H1 (cell line): ENCODE measurements at regions not wholly inside any gene's neighbourhood (a gene's known extent, or its start where the extent isn't known, plus 50 kb on each side); places are given as distances from the start of the nearest gene placed in this dataset.

Experiments used
- CTCF ChIA-PET: fragments of 300-600 bp; sonication (Branson Sonifier 250); formaldehyde crosslinking; loops from one replicate; lab custom pipeline; 2021; ENCODE audit not compliant: partially characterized antibody; lab: Charles Lee
- POLR2A ChIA-PET: fragments of 300-600 bp; sonication (Branson Sonifier 250); formaldehyde crosslinking; loops from one replicate; lab custom pipeline; 2021; ENCODE audit warnings: inconsistent platforms; ENCODE audit not compliant: partially characterized antibody; lab: Charles Lee
- DNase-seq, 2 experiments: peaks; one replicate each; pipeline versions ENCODE4 v3.0.0 to v3.0.0-alpha.2; 2010 to 2022; ENCODE audit warnings: low spot score in 2 of 2, low read depth in 1 of 2, mixed read lengths in 1 of 2
- FAIRE-seq: peaks from 2 replicates; lab custom pipeline; 2011; peaks lifted over from hg19 to GRCh38; lab: Jason Lieb, UNC
- H2AFZ ChIP-seq: 2 replicates; pipeline ENCODE4 v1.8.1; 2012; ENCODE audit warnings: low read length, inconsistent platforms
- H2AK5ac ChIP-seq: 2 replicates; pipeline ENCODE4 v1.6.1; 2013; ENCODE audit warnings: low read depth, low read length
- H2BK120ac ChIP-seq: replicated peaks from 2 replicates; pipeline ENCODE3; 2013; ENCODE audit warnings: low read depth, low read length, inconsistent platforms
- H2BK12ac ChIP-seq: 2 replicates; pipeline ENCODE4 v1.6.1; 2013; ENCODE audit warnings: low read depth, low read length
- H2BK15ac ChIP-seq: 2 replicates; pipeline ENCODE4 v1.6.1; 2013; ENCODE audit warnings: low read length
- H2BK20ac ChIP-seq: 2 replicates; pipeline ENCODE4 v1.6.1; 2013; ENCODE audit warnings: low read length
- H2BK5ac ChIP-seq: 2 replicates; pipeline ENCODE4 v1.6.1; 2013; ENCODE audit warnings: low read depth, low read length
- H3K14ac ChIP-seq: 2 replicates; pipeline ENCODE4 v1.6.1; 2013; ENCODE audit warnings: inconsistent platforms; ENCODE audit not compliant: insufficient read length
- H3K18ac ChIP-seq: 2 replicates; pipeline ENCODE4 v1.6.1; 2013; ENCODE audit warnings: low read length; ENCODE audit errors: extremely low read depth
- H3K23ac ChIP-seq: 2 replicates; pipeline ENCODE4 v1.6.1; 2013; ENCODE audit warnings: inconsistent platforms; ENCODE audit not compliant: insufficient read length
- H3K23me2 ChIP-seq: 2 replicates; pipeline ENCODE4 v1.6.1; 2013; ENCODE audit warnings: low read depth, low read length
- H3K27ac ChIP-seq: 2 replicates; pipeline ENCODE4 v1.6.1; 2011; ENCODE audit warnings: low read depth, low read length, inconsistent platforms
- H3K27me3 ChIP-seq, 4 experiments: replicated peaks in 1 of 4; 1 replicate in 1 of 4; 2 replicates in 3 of 4; pipeline versions ENCODE4 v1.6.1 to v1.8.1; 2011 to 2013; ENCODE audit warnings: low read length in 3 of 4, mild to moderate bottlenecking in 3 of 4, inconsistent platforms in 2 of 4, mixed read lengths in 2 of 4, moderate library complexity in 1 of 4; ENCODE audit not compliant: control insufficient read depth in 3 of 4, insufficient read depth in 3 of 4; ENCODE audit errors: extremely low read depth in 1 of 4
- H3K36me3 ChIP-seq, 4 experiments: 2 replicates each; pipeline versions ENCODE4 v1.6.1 to v1.8.1; 2011 to 2013; ENCODE audit warnings: mild to moderate bottlenecking in 4 of 4, low read length in 3 of 4, moderate library complexity in 2 of 4, control low read depth in 1 of 4, inconsistent platforms in 1 of 4; ENCODE audit not compliant: insufficient read depth in 4 of 4, control insufficient read depth in 2 of 4
- H3K4ac ChIP-seq: replicated peaks from 2 replicates; pipeline ENCODE3; 2013; ENCODE audit warnings: low read length, low read depth, mixed read lengths, inconsistent platforms; ENCODE audit not compliant: insufficient read length
- H3K4me1 ChIP-seq, 4 experiments: replicated peaks in 1 of 4; 1 replicate in 1 of 4; 2 replicates in 3 of 4; pipeline versions ENCODE4 v1.6.1 to v1.8.1; 2011 to 2013; ENCODE audit warnings: low read length in 3 of 4, inconsistent platforms in 2 of 4, mixed read lengths in 1 of 4; ENCODE audit not compliant: insufficient read depth in 4 of 4, control insufficient read depth in 3 of 4
- H3K4me2 ChIP-seq, 2 experiments: 2 replicates each; pipeline versions ENCODE4 v1.6.1 to v1.8.1; 2011 to 2013; ENCODE audit warnings: low read depth in 2 of 2, low read length in 2 of 2, control low read depth in 1 of 2, inconsistent platforms in 1 of 2, mild to moderate bottlenecking in 1 of 2; ENCODE audit not compliant: insufficient read depth in 1 of 2
- H3K4me3 ChIP-seq, 4 experiments: fragments of 200-600, 300-600 bp in 1 of 4; sonication (generic), shearing (Covaris generic), sonication (Bioruptor Twin) in 1 of 4; 2 replicates each; pipeline versions ENCODE4 v1.5.1 to v1.8.1; 2011 to 2016; ENCODE audit warnings: low read length in 4 of 4, low read depth in 3 of 4, control low read depth in 2 of 4, inconsistent platforms in 2 of 4, mild to moderate bottlenecking in 2 of 4, mixed read lengths in 1 of 4, moderate library complexity in 1 of 4; ENCODE audit not compliant: insufficient read depth in 2 of 4; ENCODE audit errors: extremely low read depth in 1 of 4
- H3K56ac ChIP-seq: replicated peaks from 2 replicates; pipeline ENCODE3; 2013; ENCODE audit warnings: low read depth, mild to moderate bottlenecking, mixed read lengths, low read length, inconsistent platforms; ENCODE audit not compliant: insufficient read length
- H3K79me1 ChIP-seq: 2 replicates; pipeline ENCODE4 v1.6.1; 2013; ENCODE audit warnings: low read depth, low read length, control low read depth
- H3K79me2 ChIP-seq, 2 experiments: 2 replicates each; pipeline versions ENCODE4 v1.6.1 to v1.8.1; 2012 to 2013; ENCODE audit warnings: low read length in 2 of 2, mild to moderate bottlenecking in 2 of 2, inconsistent platforms in 1 of 2; ENCODE audit not compliant: insufficient read depth in 2 of 2, control insufficient read depth in 1 of 2
- H3K9ac ChIP-seq, 4 experiments: replicated peaks in 1 of 4; 1 replicate in 1 of 4; 2 replicates in 3 of 4; pipeline versions ENCODE4 v1.6.1 to v1.8.1; 2011 to 2013; ENCODE audit warnings: low read depth in 3 of 4, low read length in 3 of 4, control low read depth in 2 of 4, mild to moderate bottlenecking in 2 of 4, moderate library complexity in 2 of 4, inconsistent platforms in 1 of 4; ENCODE audit errors: extremely low read depth in 1 of 4
- H3K9me3 ChIP-seq, 2 experiments: 2 replicates each; pipeline versions ENCODE4 v1.6.1 to v1.8.1; 2012 to 2013; ENCODE audit warnings: mild to moderate bottlenecking in 2 of 2, moderate library complexity in 2 of 2, control low read depth in 1 of 2, inconsistent platforms in 1 of 2, low read depth in 1 of 2, low read length in 1 of 2, mixed read lengths in 1 of 2; ENCODE audit not compliant: insufficient read depth in 2 of 2
- H4K20me1 ChIP-seq, 2 experiments: replicated peaks in 1 of 2; 2 replicates each; pipeline versions ENCODE3 to v1.8.1; 2011 to 2013; ENCODE audit warnings: inconsistent platforms in 2 of 2, low read length in 2 of 2, mild to moderate bottlenecking in 1 of 2; ENCODE audit not compliant: insufficient read depth in 2 of 2, control insufficient read depth in 1 of 2
- H4K5ac ChIP-seq: 2 replicates; pipeline ENCODE4 v1.6.1; 2013; ENCODE audit warnings: low read length, low read depth, mixed read lengths, inconsistent platforms; ENCODE audit not compliant: insufficient read length
- H4K8ac ChIP-seq: 2 replicates; pipeline ENCODE4 v1.8.0; 2013; ENCODE audit warnings: mild to moderate bottlenecking, moderate library complexity, low read length, inconsistent platforms; ENCODE audit not compliant: insufficient read depth; ENCODE audit errors: extremely low read depth
- H4K91ac ChIP-seq: replicated peaks from 2 replicates; pipeline ENCODE3; 2013; ENCODE audit warnings: low read length, mixed read lengths, inconsistent platforms; ENCODE audit not compliant: insufficient read length
- CEBPB ChIP-seq: IDR thresholded peaks from 2 replicates; pipeline ENCODE4 v1.6.1; 2012; ENCODE audit warnings: low read depth, low read length
- CHD2 ChIP-seq: IDR thresholded peaks from 2 replicates; pipeline ENCODE4 v1.6.1; 2012; ENCODE audit warnings: low read length, improper control_type of control experiment
- EGR1 ChIP-seq: IDR thresholded peaks from 2 replicates; pipeline ENCODE4 v1.6.1; 2011; ENCODE audit warnings: low read depth, low read length, borderline replicate concordance
- GABPA ChIP-seq: IDR thresholded peaks from 2 replicates; pipeline ENCODE4 v1.6.1; 2011; ENCODE audit warnings: mild to moderate bottlenecking, low read length, moderate library complexity, borderline replicate concordance; ENCODE audit not compliant: insufficient read depth
- HDAC6 ChIP-seq: IDR thresholded peaks from one replicate; pipeline ENCODE4 v1.7.1; 2012; ENCODE audit warnings: low read depth, mild to moderate bottlenecking, inconsistent platforms, low read length, moderate library complexity
- NANOG ChIP-seq: IDR thresholded peaks from 2 replicates; pipeline ENCODE4 v1.6.1; 2011; ENCODE audit warnings: low read length, low read depth, mild to moderate bottlenecking, inconsistent platforms; ENCODE audit not compliant: insufficient read depth, poor library complexity, severe bottlenecking
- SAP30 ChIP-seq: fragments of 300-600 bp; sonication (generic); IDR thresholded peaks from 2 replicates; pipeline ENCODE4 v1.7.1; 2012; ENCODE audit warnings: low read length, moderate library complexity, mild to moderate bottlenecking, inconsistent platforms; ENCODE audit not compliant: insufficient read depth, insufficient replicate concordance
- SIRT6 ChIP-seq: IDR thresholded peaks from one replicate; pipeline ENCODE4 v1.7.1; 2012; ENCODE audit warnings: low read length, inconsistent platforms
- SP2 ChIP-seq: IDR thresholded peaks from 2 replicates; pipeline ENCODE4 v1.6.1; 2012; ENCODE audit warnings: mild to moderate bottlenecking, low read length, inconsistent platforms
- SP4 ChIP-seq: IDR thresholded peaks from 2 replicates; pipeline ENCODE4 v1.6.1; 2012; ENCODE audit warnings: low read length, inconsistent platforms
- TAF1 ChIP-seq: IDR thresholded peaks from 2 replicates; pipeline ENCODE4 v1.6.1; 2011; ENCODE audit warnings: mild to moderate bottlenecking, low read depth, low read length
- YY1 ChIP-seq: IDR thresholded peaks from 2 replicates; pipeline ENCODE4 v1.6.1; 2011; ENCODE audit warnings: low read depth, mild to moderate bottlenecking, low read length
- WGBS, 2 experiments: shearing (Covaris generic) in 1 of 2; methylation state at CpG; one replicate each; pipeline versions ENCODE4 v1.1.6 to v1.1.7; 2013 to 2015; ENCODE audit warnings: low lambda C conversion rate in 2 of 2, mixed read lengths in 2 of 2, inconsistent platforms in 1 of 2, low coverage in 1 of 2, missing lambda C conversion rate in 1 of 2; ENCODE audit not compliant: insufficient replicate concordance in 2 of 2, insufficient coverage in 1 of 2, insufficient read length in 1 of 2; ENCODE audit errors: extremely low coverage in 1 of 2, missing lambda C conversion rate in 1 of 2; 5-methylcytosine and 5-hydroxymethylcytosine counted together

- H4K91ac ChIP-seq: no peak overlapping the region
- no peak for TF ChIP-seq SP2
- no peak for TF ChIP-seq EGR1
- TF ChIP-seq SIRT6: no peak
- TF ChIP-seq HDAC6: no peak
- no peak for TF ChIP-seq NANOG
- no peak for TF ChIP-seq SP4
- no peak for TF ChIP-seq YY1
- no peak for TF ChIP-seq CEBPB
- no peak for TF ChIP-seq TAF1
- no peak for TF ChIP-seq SAP30
- TF ChIP-seq CHD2: no peak
- TF ChIP-seq GABPA: no peak
- TF ChIP-seq, all 59 proteins: peak for 0
- Histone ChIP-seq H2AK5ac (no peak overlapping the region), H2BK20ac (no peak overlapping the region), H3K27ac (no peak overlapping the region), H3K36me3 (no peaks in the 10 kb centered on the region), H3K9ac (no peak overlapping the region; a peak in 1 of 7 replicates), H2BK15ac (no peak overlapping the region), H3K4me3 (no peak overlapping the region), H3K4me2 (no peak overlapping the region), H2AFZ (no peak overlapping the region), H4K8ac (no peak overlapping the region), H3K56ac (no peak overlapping the region), H4K20me1 (no peaks in the 10 kb centered on the region), H3K23me2 (no peaks in the 10 kb centered on the region), H3K9me3 (no peaks in the 10 kb centered on the region), H3K79me1 (no peaks in the 10 kb centered on the region), H2BK12ac (no peak overlapping the region), H3K27me3 (no peaks in the 10 kb centered on the region), H3K18ac (no peak overlapping the region), H3K14ac (no peak overlapping the region), H3K23ac (no peak overlapping the region), H4K5ac (no peak overlapping the region), H2BK120ac (no peak overlapping the region), H2BK5ac (no peak overlapping the region), H3K4ac (no peak overlapping the region), H3K4me1 (no peaks in the 10 kb centered on the region), H3K79me2 (no peaks in the 10 kb centered on the region)
- no peak for FAIRE-seq
- WGBS, 2 experiments: 92% methylated on average over 6 of the region's 6 CpGs; no CpG with 5 or more reads in 1 of the 2 experiments
- no peak for DNase-seq
- CTCF ChIA-PET: interaction anchor here (1.0 to 1.3 kb wide), 2 partner anchors 8 to 9 kb away, joined by 3 to 7 read pairs; no protein-coding TSS in a partner anchor
- POLR2A ChIA-PET: no interaction called here
Measured at GRCh38 chr4:154973244-154974035, 192.4 kb downstream of the RBM46 start.
